ENCODE measurements at regions not wholly inside any gene's neighbourhood (a gene's known extent, or its start where the extent isn't known, plus 50 kb on each side); places are given as distances from the start of the nearest gene placed in this dataset.

DNA sequence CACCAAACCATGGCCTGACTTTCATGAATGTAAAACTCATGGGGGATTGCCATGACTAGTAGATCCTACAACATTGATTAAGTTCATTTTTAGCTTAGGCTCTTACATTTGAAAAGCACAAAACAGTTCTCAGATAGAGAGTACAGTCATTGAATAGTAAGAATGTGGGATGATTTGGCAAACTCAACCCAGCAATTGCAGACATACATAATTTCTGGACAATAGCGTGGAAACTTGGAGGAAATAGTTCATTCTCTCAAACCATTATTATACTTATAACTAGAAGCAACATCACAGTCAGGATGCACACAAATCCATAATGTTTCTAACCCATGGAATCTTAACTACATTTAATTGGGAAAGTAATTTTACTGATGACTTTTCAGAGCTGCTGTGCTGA is 598.2 kb downstream of the LMO4 start:
- Histone ChIP-seq H3K4me3 (ENCODE audit: low read length in 3 of 3) (no peak overlapping the region), H3K27me3 (ENCODE audit: control insufficient read depth, insufficient read depth, low read length) (no peaks in the 10 kb centered on the region), H3K9ac (ENCODE audit: low read length in 3 of 3) (no peak overlapping the region), H3K36me3 (ENCODE audit: control insufficient read depth in 2 of 3, insufficient read depth in 3 of 3, low read length in 3 of 3) (no peaks in the 10 kb centered on the region), H3K27ac (ENCODE audit: low read depth in 2 of 2, low read length in 2 of 2) (no peak overlapping the region), H3K4me1 (ENCODE audit: control insufficient read depth in 2 of 3, insufficient read depth in 2 of 3, low read depth in 1 of 3, low read length in 3 of 3) (no peaks in the 10 kb centered on the region), H3K9me3 (ENCODE audit: control insufficient read depth in 2 of 3, insufficient read depth in 1 of 3, low read length in 3 of 3) (peaks cover 0 to 4% (median 0%) of the 10 kb centered on the region in 3 donors)
- intact Hi-C loops (cut with DNase I), result no loop called here
- TF ChIP-seq, protein P1, sequence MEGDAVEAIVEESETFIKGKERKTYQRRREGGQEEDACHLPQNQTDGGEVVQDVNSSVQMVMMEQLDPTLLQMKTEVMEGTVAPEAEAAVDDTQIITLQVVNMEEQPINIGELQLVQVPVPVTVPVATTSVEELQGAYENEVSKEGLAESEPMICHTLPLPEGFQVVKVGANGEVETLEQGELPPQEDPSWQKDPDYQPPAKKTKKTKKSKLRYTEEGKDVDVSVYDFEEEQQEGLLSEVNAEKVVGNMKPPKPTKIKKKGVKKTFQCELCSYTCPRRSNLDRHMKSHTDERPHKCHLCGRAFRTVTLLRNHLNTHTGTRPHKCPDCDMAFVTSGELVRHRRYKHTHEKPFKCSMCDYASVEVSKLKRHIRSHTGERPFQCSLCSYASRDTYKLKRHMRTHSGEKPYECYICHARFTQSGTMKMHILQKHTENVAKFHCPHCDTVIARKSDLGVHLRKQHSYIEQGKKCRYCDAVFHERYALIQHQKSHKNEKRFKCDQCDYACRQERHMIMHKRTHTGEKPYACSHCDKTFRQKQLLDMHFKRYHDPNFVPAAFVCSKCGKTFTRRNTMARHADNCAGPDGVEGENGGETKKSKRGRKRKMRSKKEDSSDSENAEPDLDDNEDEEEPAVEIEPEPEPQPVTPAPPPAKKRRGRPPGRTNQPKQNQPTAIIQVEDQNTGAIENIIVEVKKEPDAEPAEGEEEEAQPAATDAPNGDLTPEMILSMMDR (IDR thresholded peaks at IDR 0.05; ENCODE audit: borderline replicate concordance, extremely low read depth, insufficient read depth), result no peak
- FAIRE-seq (no peak), DNase-seq (no peak)

DNA sequence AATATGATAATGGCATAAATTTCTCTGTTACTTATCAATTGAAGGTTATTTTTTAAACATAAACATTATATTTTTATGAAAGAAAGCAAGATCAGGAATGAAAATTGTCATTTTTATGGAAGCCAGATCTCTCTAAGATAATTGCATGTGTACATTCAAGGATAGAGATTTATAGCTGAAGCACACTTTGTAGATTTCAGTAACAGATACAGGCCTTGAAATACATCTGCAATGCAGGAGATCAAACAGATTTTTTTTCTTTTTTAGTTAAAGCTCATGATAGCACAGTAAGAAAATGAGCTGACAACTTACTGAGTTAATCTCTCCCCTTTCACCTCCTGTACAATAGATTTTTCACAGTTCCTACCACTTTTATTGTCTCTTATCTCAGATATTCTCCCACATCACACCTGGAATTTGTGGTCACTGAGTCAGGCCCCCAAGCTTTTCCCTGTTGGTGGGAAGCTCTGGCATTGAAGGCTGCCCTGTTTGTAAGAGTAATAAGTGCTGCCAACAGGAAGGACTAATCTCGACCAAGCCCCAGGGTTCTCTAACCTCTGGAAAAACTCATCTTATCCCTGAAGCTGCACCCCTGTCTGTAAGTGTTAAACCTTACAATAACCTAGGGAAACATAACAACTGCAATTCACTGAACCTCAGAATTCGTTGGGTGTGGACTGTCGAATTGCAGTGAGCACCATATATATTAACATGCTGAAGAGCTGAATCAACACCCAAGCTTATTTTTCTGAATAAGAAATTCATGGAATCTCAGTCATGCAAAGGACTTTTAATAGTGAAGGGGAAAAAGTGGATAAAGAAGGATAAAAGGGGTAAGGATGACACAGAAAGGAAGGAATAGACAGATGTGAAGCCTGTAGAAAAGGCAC is 599.0 kb downstream of the LMO4 start:
- DNase-seq (no peak), FAIRE-seq (no peak)
- Histone ChIP-seq H3K9me3 (ENCODE audit: control insufficient read depth in 2 of 3, insufficient read depth in 1 of 3, low read length in 3 of 3) (peaks cover 0 to 4% (median 0%) of the 10 kb centered on the region in 3 donors), H3K4me1 (ENCODE audit: control insufficient read depth in 2 of 3, insufficient read depth in 2 of 3, low read depth in 1 of 3, low read length in 3 of 3) (no peaks in the 10 kb centered on the region), H3K9ac (ENCODE audit: low read length in 3 of 3) (no peak overlapping the region), H3K4me3 (ENCODE audit: low read length in 3 of 3) (no peak overlapping the region), H3K27me3 (ENCODE audit: control insufficient read depth, insufficient read depth, low read length) (no peaks in the 10 kb centered on the region), H3K36me3 (ENCODE audit: control insufficient read depth in 2 of 3, insufficient read depth in 3 of 3, low read length in 3 of 3) (no peaks in the 10 kb centered on the region), H3K27ac (ENCODE audit: low read depth in 2 of 2, low read length in 2 of 2) (no peak overlapping the region)
- TF ChIP-seq, protein P1 (IDR thresholded peaks at IDR 0.05; ENCODE audit: borderline replicate concordance, extremely low read depth, insufficient read depth), result no peak
- intact Hi-C loops (cut with DNase I), result no loop called here

DNA sequence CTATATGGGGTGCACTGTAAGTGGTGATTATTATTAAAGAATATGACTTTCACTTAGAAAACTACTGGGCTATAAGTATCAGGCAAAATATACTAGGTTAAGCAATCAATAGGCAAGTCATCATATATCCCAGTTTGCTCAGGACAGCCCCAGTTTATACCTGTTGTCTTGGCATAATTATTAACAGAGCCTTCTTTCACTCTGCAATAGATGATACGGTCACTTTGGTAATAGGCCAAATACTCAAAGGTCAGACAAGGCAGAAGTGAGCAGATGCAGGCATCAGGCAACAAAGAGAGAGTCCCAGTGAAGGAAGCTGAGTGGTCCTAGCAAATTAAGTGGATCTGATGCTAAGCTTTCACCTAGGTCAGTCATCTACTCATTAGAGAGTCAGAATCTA is 599.9 kb downstream of the LMO4 start:
- FAIRE-seq, result no peak
- intact Hi-C loops (cut with DNase I), result no loop called here
- H3K9ac ChIP-seq (ENCODE audit: low read length in 3 of 3), result no peak overlapping the region
- no peak overlapping the region for H3K27ac ChIP-seq (ENCODE audit: low read depth in 2 of 2, low read length in 2 of 2)
- H3K4me3 ChIP-seq (ENCODE audit: low read length in 3 of 3), result no peak overlapping the region
- TF ChIP-seq, protein P1 (IDR thresholded peaks at IDR 0.05; ENCODE audit: borderline replicate concordance, extremely low read depth, insufficient read depth), result no peak
- no peaks in the 10 kb centered on the region for H3K36me3 ChIP-seq (ENCODE audit: control insufficient read depth in 2 of 3, insufficient read depth in 3 of 3, low read length in 3 of 3)
- H3K27me3 ChIP-seq (ENCODE audit: control insufficient read depth, insufficient read depth, low read length), result no peaks in the 10 kb centered on the region
- no peaks in the 10 kb centered on the region for H3K4me1 ChIP-seq (ENCODE audit: control insufficient read depth in 2 of 3, insufficient read depth in 2 of 3, low read depth in 1 of 3, low read length in 3 of 3)
- peaks cover 0 to 4% (median 0%) of the 10 kb centered on the region in 3 donors for H3K9me3 ChIP-seq (ENCODE audit: control insufficient read depth in 2 of 3, insufficient read depth in 1 of 3, low read length in 3 of 3)
- DNase-seq, result no peak
